ENCODE measurements at regions not wholly inside any gene's neighbourhood (a gene's known extent, or its start where the extent isn't known, plus 50 kb on each side); places are given as distances from the start of the nearest gene placed in this dataset.
"Not testable (repeated sequence)": the region's sequence is repeated elsewhere in the genome, so short reads cannot be mapped to it uniquely, and the experiment has no call there.

GRCh38 chr4:160549951-160550519, 1447.2 kb downstream of the RAPGEF2 start:
- not testable (repeated sequence) for DNase-seq

DNA sequence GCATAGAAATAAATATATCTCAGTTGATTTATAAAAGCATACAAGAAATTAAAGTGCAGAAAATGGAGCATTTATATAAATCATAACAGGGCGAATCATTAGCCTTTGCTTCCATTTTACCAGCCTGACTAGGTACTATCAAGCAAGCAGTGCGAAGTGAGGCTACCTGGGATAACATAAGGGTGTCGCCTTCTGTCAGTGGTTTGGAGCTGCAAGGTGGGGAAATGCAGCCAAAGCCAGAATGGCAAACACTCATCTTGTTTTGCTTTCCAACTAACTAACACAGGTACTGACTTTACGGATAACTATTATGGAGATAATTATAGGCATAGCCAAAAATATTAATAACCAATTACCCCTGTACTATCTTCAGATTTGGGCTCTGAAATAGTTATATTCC, 1459.8 kb downstream of the RAPGEF2 start:
- no peak for DNase-seq

- DNase-seq = no peak
Observed at GRCh38 chr4:160563552-160564282, 1460.8 kb downstream of the RAPGEF2 start.

GRCh38 chr4:160567634-160568033, 1464.8 kb downstream of the RAPGEF2 start:
- DNase-seq = no peak

- no peak for DNase-seq
Observed at GRCh38 chr4:160570271-160570670, 1467.4 kb downstream of the RAPGEF2 start.

DNA sequence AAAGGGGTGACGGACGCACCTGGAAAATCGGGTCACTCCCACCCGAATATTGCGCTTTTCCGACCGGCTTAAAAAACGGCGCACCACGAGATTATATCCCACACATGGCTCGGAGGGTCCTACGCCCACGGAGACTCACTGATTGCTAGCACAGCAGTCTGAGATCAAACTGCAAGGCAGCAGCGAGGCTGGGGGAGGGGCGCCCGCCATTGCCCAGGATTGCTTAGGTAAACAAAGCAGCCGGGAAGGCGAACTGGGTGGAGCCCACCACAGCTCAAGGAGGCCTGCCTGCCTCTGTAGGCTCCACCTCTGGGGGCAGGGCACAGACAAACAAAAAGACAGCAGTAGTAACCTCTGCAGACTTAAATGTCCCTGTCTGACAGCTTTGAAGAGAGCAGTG, 1471.4 kb downstream of the RAPGEF2 start:
- DNase-seq = not testable (repeated sequence)

GRCh38 chr4:160580581-160580980, 1477.7 kb downstream of the RAPGEF2 start:
- no peak for DNase-seq

- no peak for DNase-seq
Observed at GRCh38 chr4:160592258-160592657, 1489.4 kb downstream of the RAPGEF2 start.

- no peak for DNase-seq
Observed at GRCh38 chr4:160595646-160596045, 1492.8 kb downstream of the RAPGEF2 start.

DNA sequence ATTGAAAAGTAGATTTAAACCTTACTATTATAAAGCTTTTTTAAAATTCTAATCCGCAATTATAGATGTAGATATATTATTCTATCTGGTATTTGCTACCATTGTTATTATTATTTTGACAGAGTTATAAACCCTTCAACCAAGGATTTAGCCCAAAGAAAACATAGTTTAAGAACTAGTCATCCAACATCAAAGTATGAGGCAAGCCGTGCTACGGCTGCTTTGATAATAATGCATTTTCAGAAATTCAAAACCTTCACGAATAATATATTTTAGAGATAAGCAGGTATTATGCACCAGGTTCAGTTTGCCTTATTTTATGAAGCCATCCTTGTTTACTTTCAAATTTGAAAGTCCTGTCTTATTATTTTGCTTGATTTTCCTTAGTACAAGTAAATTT, 1501.7 kb downstream of the RAPGEF2 start:
- no peak for DNase-seq

DNA sequence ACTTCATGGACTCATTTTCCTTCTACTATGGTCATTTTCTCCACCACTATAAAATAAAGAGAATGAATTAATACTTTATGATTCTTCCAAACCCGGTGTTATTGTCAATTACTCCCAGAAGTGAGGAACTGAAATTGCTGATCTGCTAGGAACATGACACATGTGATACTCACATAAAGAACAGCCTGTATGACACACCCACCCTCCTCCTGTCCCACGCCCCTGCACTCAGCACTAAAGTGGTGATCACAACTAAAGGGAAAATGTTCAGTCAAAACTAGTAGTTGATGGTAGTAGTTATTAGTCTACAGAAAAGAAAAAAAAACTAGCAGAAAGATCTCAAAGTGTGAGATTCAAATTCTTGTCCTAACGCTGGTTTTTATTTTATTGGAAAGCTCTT, 1508.3 kb downstream of the RAPGEF2 start:
- DNase-seq = no peak

GRCh38 chr4:160631044-160631443, 1528.2 kb downstream of the RAPGEF2 start:
- no peak for DNase-seq

- no peak for DNase-seq
Observed at GRCh38 chr4:160652790-160653189, 1511.0 kb downstream of the FSTL5 start.

DNA sequence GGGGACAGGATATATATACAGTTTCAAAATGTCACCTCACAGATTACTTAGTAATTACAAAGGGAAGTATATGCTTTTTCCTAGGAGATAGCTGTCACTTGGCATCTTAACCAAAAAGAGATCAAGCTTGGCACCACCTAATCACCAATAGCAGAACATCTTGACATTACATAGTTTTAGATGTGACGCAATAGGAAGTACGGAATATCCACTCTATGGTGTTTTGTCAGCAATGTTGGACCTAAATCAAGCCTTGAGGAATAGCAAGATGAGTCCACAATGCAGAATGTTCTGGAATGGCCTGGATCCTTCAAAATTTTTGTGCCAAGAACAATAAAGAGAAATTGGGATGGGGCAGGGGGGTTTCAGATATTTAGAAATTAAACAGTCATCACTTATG, 1488.2 kb downstream of the FSTL5 start:
- no peak for DNase-seq

- no peak for DNase-seq
Observed at GRCh38 chr4:160685729-160686128, 1478.1 kb downstream of the FSTL5 start.

- no peak for DNase-seq
Observed at GRCh38 chr4:160701671-160702070, 1462.1 kb downstream of the FSTL5 start.

DNA sequence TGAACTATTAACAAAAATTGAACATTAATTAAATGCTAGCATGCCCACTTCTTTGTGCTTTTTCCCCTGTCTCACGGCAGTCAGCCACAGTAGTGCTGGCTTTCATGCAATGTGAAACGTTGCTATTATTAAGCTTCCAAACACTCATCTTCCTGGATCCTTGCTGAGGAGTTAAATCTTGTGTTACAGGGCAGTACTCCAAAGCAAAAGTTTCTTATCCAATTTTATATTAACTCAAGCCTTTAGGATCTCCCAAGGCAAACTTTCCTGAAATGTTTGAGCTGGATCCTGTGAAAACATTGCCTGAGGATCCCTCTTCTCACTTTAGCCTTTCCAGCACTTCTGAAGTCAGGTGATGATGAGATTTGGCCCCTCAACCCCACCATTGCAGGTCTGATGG, 1454.8 kb downstream of the FSTL5 start:
- no peak for DNase-seq

DNA sequence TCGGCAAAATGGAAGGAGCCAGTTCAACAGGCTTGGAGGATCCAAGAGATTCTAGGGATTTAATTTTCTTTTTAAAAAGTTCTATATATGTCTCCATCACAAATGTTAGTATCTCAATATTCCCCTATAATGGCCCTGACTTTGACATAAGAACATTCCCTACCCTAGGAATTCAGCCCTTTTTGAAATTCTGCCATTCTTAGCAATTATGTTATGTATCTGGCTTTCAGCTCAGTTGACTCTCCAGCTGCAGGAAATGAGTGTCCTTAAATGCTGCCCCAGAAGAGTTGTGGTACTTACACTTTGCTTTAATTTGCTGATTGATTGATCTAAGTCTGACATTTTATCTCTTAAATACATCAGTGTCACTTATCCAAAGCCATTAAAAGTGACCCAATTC, 1454.3 kb downstream of the FSTL5 start:
- DNase-seq = no peak

- DNase-seq = no peak
Observed at GRCh38 chr4:160716551-160716950, 1447.2 kb downstream of the FSTL5 start.

DNA sequence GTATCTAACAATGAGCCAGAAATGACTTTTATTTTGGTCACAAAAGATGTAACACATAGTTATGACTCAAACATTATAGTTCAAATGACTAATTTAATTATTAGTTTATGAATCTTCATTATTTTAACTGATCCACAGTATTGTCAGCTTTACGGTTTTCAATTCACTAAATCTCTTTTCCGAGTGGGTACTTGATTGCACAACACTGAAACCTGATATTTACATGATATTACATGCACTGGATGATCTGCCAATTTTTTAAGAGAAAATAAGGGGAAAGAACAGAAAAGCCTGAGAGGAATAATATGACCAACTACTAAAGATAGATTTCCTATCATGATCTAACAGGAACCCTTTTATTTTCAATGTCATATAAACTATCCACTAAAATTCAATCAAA, 1446.0 kb downstream of the FSTL5 start:
- no peak for DNase-seq

GRCh38 chr4:160724063-160724462, 1439.7 kb downstream of the FSTL5 start:
- DNase-seq = no peak

GRCh38 chr4:160745126-160745525, 1418.7 kb downstream of the FSTL5 start:
- no peak for DNase-seq

DNA sequence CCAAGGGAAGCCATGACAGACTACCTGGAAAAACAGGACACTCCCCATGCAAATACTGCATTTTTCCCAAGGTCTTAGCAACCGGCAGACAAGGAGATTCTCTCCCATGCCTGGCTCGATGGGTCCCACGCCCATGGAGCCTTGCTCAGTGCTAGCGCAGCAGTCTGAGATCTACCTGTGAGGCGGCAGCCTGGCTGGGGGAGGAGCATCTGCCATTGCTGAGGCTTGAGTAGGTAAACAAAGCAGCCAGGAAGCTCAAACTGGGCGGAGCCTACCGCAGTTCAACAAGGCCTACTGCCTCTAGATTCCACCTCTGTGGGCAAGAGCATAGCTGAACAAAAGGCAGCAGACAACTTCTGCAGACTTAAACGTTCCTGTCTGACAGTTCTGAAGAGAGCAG, 1417.2 kb downstream of the FSTL5 start:
- not testable (repeated sequence) for DNase-seq

- no peak for DNase-seq
Observed at GRCh38 chr4:160772668-160773067, 1391.1 kb downstream of the FSTL5 start.

DNA sequence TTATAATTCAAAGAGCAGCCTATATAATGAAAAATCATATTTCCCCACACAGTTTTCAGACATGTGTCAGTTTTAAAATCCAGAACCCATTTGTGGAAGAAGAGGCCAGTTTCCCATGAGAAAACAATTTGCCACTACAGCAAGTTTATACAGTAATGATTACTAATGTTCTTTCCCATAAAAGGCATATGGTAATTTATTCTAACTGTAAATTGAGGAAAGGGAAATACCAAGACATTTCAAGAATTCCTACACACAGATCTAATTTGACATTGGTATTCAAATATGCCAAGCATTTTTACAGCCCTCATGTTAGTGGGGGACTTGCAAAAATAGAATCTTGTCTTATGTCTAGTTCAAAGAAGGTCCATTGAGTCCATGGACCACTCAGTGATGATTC, 1368.6 kb downstream of the FSTL5 start:
- no peak for DNase-seq

Data from CD4-positive, alpha-beta T cell treated with Interleukin-10 for 1 hour (primary cell).